HG03039 (cell line): ENCODE measurements at regions not wholly inside any gene's neighbourhood (a gene's known extent, or its start where the extent isn't known, plus 50 kb on each side); places are given as distances from the start of the nearest gene placed in this dataset.
A peak's percentile ranks its signal among the peaks of the same experiment; 100 is the strongest.
"Not testable (repeated sequence)": the region's sequence is repeated elsewhere in the genome, so short reads cannot be mapped to it uniquely, and the experiment has no call there.

Source experiments
- ATAC-seq: cut with Tn5 transposase; IDR thresholded peaks from one replicate; pipeline ENCODE4 v1.9.1; 2021; ENCODE audit warnings: mild to moderate bottlenecking, moderate library complexity; ENCODE audit not compliant: unreplicated experiment

GRCh38 chr2:212791569-212791968 lies 253.0 kb upstream of the ERBB4 start:
- ATAC-seq, result no peak

GRCh38 chr2:212786088-212786487 lies 247.5 kb upstream of the ERBB4 start:
- not testable (repeated sequence) for ATAC-seq

- no peak for ATAC-seq
These were observed 238.5 kb upstream of the ERBB4 start for GRCh38 chr2:212777020-212777491.

- no peak for ATAC-seq
These were observed 235.3 kb upstream of the ERBB4 start for GRCh38 chr2:212773808-212774339.

- ATAC-seq, result no peak
These were observed 231.6 kb upstream of the ERBB4 start for GRCh38 chr2:212770240-212770639.

GRCh38 chr2:212766921-212767320 lies 228.3 kb upstream of the ERBB4 start:
- ATAC-seq, result no peak

- ATAC-seq, result no peak
These were observed 214.2 kb upstream of the ERBB4 start for GRCh38 chr2:212752730-212753351.

GRCh38 chr2:212745359-212745758 lies 206.8 kb upstream of the ERBB4 start:
- ATAC-seq, result peak; percentile 83

- no peak for ATAC-seq
These were observed 199.0 kb upstream of the ERBB4 start for GRCh38 chr2:212737392-212738172.

- ATAC-seq, result no peak
These were observed 197.8 kb upstream of the ERBB4 start for GRCh38 chr2:212736385-212736726.

- peak; percentile 43 for ATAC-seq
These were observed 194.7 kb upstream of the ERBB4 start for GRCh38 chr2:212733273-212733672.

GRCh38 chr2:212732860-212733259 lies 194.3 kb upstream of the ERBB4 start:
- ATAC-seq, result no peak

- peak; percentile 81 for ATAC-seq
These were observed 192.4 kb upstream of the ERBB4 start for GRCh38 chr2:212730994-212731393.

GRCh38 chr2:212728717-212729116 lies 190.1 kb upstream of the ERBB4 start:
- no peak for ATAC-seq

GRCh38 chr2:212727751-212728150 lies 189.1 kb upstream of the ERBB4 start:
- ATAC-seq, result peak; percentile 39

- no peak for ATAC-seq
These were observed 187.8 kb upstream of the ERBB4 start for GRCh38 chr2:212726403-212726802.

GRCh38 chr2:212725180-212725579 lies 186.6 kb upstream of the ERBB4 start:
- ATAC-seq, result no peak

- no peak for ATAC-seq
These were observed 184.6 kb upstream of the ERBB4 start for GRCh38 chr2:212723226-212723625.

- no peak for ATAC-seq
These were observed 183.4 kb upstream of the ERBB4 start for GRCh38 chr2:212722046-212722445.

- no peak for ATAC-seq
These were observed 182.4 kb upstream of the ERBB4 start for GRCh38 chr2:212721026-212721451.

- ATAC-seq, result not testable (repeated sequence)
These were observed 176.8 kb upstream of the ERBB4 start for GRCh38 chr2:212715411-212715810.

GRCh38 chr2:212713681-212714080 lies 175.1 kb upstream of the ERBB4 start:
- no peak for ATAC-seq
